Tibial nerve (tissue), 3 donors: ENCODE measurements at regions not wholly inside any gene's neighbourhood (a gene's known extent, or its start where the extent isn't known, plus 50 kb on each side); places are given as distances from the start of the nearest gene placed in this dataset.

Experiments
- CTCF ChIP-seq, 5 experiments: fragments of 200-600 bp in 3 of 5; fragments of 450-650 bp in 2 of 5; sonication (generic) in 3 of 5; IDR thresholded peaks; one replicate each; pipeline ENCODE4 v1.5.1; 2016 to 2019; ENCODE audit warnings: antibody characterized with exemption in 5 of 5, mild to moderate bottlenecking in 3 of 5, moderate library complexity in 2 of 5
- POLR2A ChIP-seq, 2 donors: fragments of 450-650 bp; IDR thresholded peaks; one replicate each; pipeline ENCODE4 v1.6.1; 2017; ENCODE audit warnings: antibody characterized with exemption in 2 of 2, mild to moderate bottlenecking in 2 of 2, moderate library complexity in 2 of 2

DNA sequence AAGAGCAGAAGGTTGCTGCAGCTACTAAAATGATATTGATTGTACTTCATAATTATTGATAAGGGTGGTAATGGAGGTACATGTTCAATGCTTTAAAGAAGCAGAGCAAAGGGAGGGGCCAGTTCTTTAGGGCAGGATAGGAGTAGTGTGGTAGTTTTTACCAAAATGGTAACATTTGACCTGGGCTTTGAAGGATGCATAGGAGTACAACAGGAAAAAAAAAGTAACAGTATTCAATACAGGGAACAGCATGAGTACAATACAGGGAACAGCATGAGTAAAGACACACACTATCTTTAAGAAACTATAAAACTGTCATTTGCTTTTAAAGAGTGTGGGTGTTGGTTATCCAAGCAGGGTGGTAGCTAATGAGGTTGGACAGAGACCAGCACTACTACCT lies 215.0 kb upstream of the CRY1 start:
- TF ChIP-seq CTCF (IDR thresholded peaks at IDR 0.05) (no peak), POLR2A (IDR thresholded peaks at IDR 0.05) (no peak)
